Uterus (tissue), 3 donors: ENCODE measurements at regions not wholly inside any gene's neighbourhood (a gene's known extent, or its start where the extent isn't known, plus 50 kb on each side); places are given as distances from the start of the nearest gene placed in this dataset.
"Not testable (repeated sequence)": the region's sequence is repeated elsewhere in the genome, so short reads cannot be mapped to it uniquely, and the experiment has no call there.

Experiments used
- DNase-seq, 2 donors: peaks; one replicate each; pipeline ENCODE4 v3.0.0-alpha.2; 2019 to 2020
- H3K27ac ChIP-seq, 2 donors: fragments of 200-600 bp; sonication (generic); 1 replicate in 1 of 2; 2 replicates in 1 of 2; pipeline ENCODE4 v1.5.1; 2016 to 2018
- H3K27me3 ChIP-seq, 2 donors: fragments of 200-600 bp; sonication (generic); one replicate each; pipeline ENCODE4 v1.5.1; 2018 to 2019; ENCODE audit warnings: control low read depth in 1 of 2
- H3K36me3 ChIP-seq, 2 donors: fragments of 200-600 bp; sonication (generic); one replicate each; pipeline ENCODE4 v1.5.1; 2019; ENCODE audit warnings: control low read depth in 1 of 2
- H3K4me1 ChIP-seq, 2 donors: fragments of 200-600 bp; sonication (generic); one replicate each; pipeline ENCODE4 v1.5.1; 2018 to 2019; ENCODE audit warnings: control low read depth in 1 of 2
- H3K4me3 ChIP-seq, 2 donors: fragments of 200-600 bp; sonication (generic); 1 replicate in 1 of 2; 2 replicates in 1 of 2; pipeline ENCODE4 v1.5.1; 2018 to 2019; ENCODE audit warnings: mild to moderate bottlenecking in 1 of 2
- H3K9me3 ChIP-seq, 2 donors: fragments of 200-600 bp; sonication (generic); one replicate each; pipeline ENCODE4 v1.5.1; 2019; ENCODE audit warnings: control low read depth in 1 of 2
- POLR2A ChIP-seq, 2 donors: fragments of 450-650 bp; IDR thresholded peaks; one replicate each; pipeline ENCODE4 v1.6.1; 2016; ENCODE audit warnings: antibody characterized with exemption in 2 of 2, mild to moderate bottlenecking in 1 of 2, moderate library complexity in 1 of 2
- intact Hi-C: fragments of 100-400 bp; cut with DNase I; formaldehyde crosslinking; loops from one replicate; pipeline ENCODE4 v1.15.1; 2023; ENCODE audit warnings: low total_unique reads
- TF ChIP-seq, protein P1 (sequence below), 4 experiments: fragments of 200-600 bp in 2 of 4; fragments of 450-650 bp in 2 of 4; sonication (generic) in 2 of 4; IDR thresholded peaks; one replicate each; pipeline ENCODE4 v1.5.1; 2016 to 2019; ENCODE audit warnings: antibody characterized with exemption in 4 of 4, mild to moderate bottlenecking in 2 of 4, moderate library complexity in 1 of 4
- donor health status: DM: yes; HTN: yes; CAD: no.

DNA sequence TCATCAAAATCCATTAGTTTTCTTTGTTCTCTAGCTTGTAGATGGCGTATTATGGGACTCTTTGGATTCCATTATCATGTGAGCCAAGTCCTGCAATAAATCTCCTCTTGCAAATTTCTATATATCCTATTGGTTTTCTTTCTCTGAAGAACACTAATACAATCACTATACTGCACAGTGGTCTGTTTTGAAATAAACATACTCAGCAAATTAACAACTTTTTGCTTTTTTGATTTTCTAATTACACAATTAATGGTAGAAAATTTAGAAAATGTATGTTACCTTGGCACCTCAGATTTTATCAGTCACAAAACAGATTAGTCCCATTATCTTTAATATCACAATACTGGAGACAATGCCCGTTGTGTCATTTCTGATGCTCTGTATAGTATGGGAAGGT is 513.2 kb upstream of the MIS18BP1 start:
- H3K4me1 ChIP-seq, result no peaks in the 10 kb centered on the region
- no peak overlapping the region for H3K4me3 ChIP-seq
- H3K36me3 ChIP-seq, result no peaks in the 10 kb centered on the region
- H3K27ac ChIP-seq, result no peak overlapping the region
- no peak for DNase-seq
- TF ChIP-seq POLR2A (IDR thresholded peaks at IDR 0.05), result no peak
- TF ChIP-seq, protein P1, sequence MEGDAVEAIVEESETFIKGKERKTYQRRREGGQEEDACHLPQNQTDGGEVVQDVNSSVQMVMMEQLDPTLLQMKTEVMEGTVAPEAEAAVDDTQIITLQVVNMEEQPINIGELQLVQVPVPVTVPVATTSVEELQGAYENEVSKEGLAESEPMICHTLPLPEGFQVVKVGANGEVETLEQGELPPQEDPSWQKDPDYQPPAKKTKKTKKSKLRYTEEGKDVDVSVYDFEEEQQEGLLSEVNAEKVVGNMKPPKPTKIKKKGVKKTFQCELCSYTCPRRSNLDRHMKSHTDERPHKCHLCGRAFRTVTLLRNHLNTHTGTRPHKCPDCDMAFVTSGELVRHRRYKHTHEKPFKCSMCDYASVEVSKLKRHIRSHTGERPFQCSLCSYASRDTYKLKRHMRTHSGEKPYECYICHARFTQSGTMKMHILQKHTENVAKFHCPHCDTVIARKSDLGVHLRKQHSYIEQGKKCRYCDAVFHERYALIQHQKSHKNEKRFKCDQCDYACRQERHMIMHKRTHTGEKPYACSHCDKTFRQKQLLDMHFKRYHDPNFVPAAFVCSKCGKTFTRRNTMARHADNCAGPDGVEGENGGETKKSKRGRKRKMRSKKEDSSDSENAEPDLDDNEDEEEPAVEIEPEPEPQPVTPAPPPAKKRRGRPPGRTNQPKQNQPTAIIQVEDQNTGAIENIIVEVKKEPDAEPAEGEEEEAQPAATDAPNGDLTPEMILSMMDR (IDR thresholded peaks at IDR 0.05), result no peak
- no peaks in the 10 kb centered on the region for H3K27me3 ChIP-seq
- intact Hi-C loops, result no loop called here
- no peaks in the 10 kb centered on the region for H3K9me3 ChIP-seq

GRCh38 chr14:45757655-45758054 is 504.7 kb upstream of the MIS18BP1 start:
- no peak overlapping the region for H3K27ac ChIP-seq
- intact Hi-C loops, result no loop called here
- no peaks in the 10 kb centered on the region for H3K9me3 ChIP-seq
- H3K27me3 ChIP-seq, result no peaks in the 10 kb centered on the region
- TF ChIP-seq, protein P1 (IDR thresholded peaks at IDR 0.05), result no peak
- no peak for TF ChIP-seq POLR2A (IDR thresholded peaks at IDR 0.05)
- no peak for DNase-seq
- H3K36me3 ChIP-seq, result no peaks in the 10 kb centered on the region
- no peak overlapping the region for H3K4me3 ChIP-seq
- no peaks in the 10 kb centered on the region for H3K4me1 ChIP-seq

- intact Hi-C loops, DNase-seq, H3K4me1 ChIP-seq: not testable (repeated sequence)
These were observed 503.4 kb upstream of the MIS18BP1 start for GRCh38 chr14:45756412-45756811.

DNA sequence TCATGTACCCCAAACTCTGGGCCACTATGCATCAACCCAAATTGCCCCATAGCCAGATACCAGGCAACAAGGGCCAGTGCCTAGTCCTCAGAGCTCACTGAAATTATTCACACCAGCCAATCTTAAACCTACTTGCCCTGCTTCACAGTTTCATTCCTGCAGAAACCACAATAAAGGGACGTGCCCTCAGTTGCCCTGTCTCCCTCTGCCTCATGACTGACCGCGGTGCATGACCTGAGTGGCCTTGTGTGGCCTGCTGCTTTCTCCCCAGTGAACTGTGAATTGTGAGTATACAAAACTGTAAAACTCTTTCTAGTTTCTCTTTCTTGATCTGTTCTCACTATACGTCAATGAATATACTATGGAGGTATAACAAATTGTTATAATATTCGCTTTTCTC is 490.9 kb upstream of the MIS18BP1 start:
- intact Hi-C loops, result no loop called here
- H3K4me1 ChIP-seq, result no peaks in the 10 kb centered on the region
- no peak overlapping the region for H3K4me3 ChIP-seq
- H3K27me3 ChIP-seq, result no peaks in the 10 kb centered on the region
- no peaks in the 10 kb centered on the region for H3K9me3 ChIP-seq
- DNase-seq, result no peak
- H3K36me3 ChIP-seq, result no peaks in the 10 kb centered on the region
- no peak overlapping the region for H3K27ac ChIP-seq
- no peak for TF ChIP-seq POLR2A (IDR thresholded peaks at IDR 0.05)
- TF ChIP-seq, protein P1 (IDR thresholded peaks at IDR 0.05), result no peak

More at GRCh38 chr14:45756412-45756811, 503.4 kb upstream of the MIS18BP1 start:
- H3K27me3 ChIP-seq, H3K9me3 ChIP-seq, H3K36me3 ChIP-seq, H3K4me3 ChIP-seq, H3K27ac ChIP-seq: not testable (repeated sequence)

DNA sequence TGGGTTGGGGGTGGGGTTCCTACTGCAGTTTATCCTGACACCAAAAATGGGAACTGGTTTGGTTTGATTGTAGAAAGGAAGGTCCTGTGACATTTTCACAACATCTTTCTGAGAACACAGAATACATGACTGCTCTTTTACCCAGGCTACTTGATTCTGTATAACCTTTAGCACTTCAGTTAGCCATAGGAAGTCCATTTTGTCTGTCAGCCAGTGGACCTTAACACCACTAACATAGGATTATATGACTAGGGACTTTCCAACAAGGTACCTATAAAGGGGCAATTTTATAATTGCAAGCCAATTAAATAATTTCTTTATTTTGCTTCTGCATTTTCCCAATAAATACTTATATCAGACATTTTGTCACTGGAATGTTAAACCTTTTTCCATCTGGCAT is 489.2 kb upstream of the MIS18BP1 start:
- TF ChIP-seq POLR2A (IDR thresholded peaks at IDR 0.05), result no peak
- TF ChIP-seq, protein P1 (IDR thresholded peaks at IDR 0.05), result no peak
- intact Hi-C loops, result no loop called here
- no peak overlapping the region for H3K27ac ChIP-seq

More for the DNA sequence above, 489.2 kb upstream of the MIS18BP1 start:
- no peak overlapping the region for H3K4me3 ChIP-seq
- no peaks in the 10 kb centered on the region for H3K4me1 ChIP-seq
- H3K27me3 ChIP-seq, result no peaks in the 10 kb centered on the region
- no peaks in the 10 kb centered on the region for H3K9me3 ChIP-seq
- no peak for DNase-seq
- H3K36me3 ChIP-seq, result no peaks in the 10 kb centered on the region
